LoVo (cell line): ENCODE measurements at regions not wholly inside any gene's neighbourhood (a gene's known extent, or its start where the extent isn't known, plus 50 kb on each side); places are given as distances from the start of the nearest gene placed in this dataset.

Source experiments
- DNase-seq: peaks from one replicate; pipeline ENCODE4 v3.0.0-alpha.2; 2016; ENCODE audit warnings: low spot score

DNA sequence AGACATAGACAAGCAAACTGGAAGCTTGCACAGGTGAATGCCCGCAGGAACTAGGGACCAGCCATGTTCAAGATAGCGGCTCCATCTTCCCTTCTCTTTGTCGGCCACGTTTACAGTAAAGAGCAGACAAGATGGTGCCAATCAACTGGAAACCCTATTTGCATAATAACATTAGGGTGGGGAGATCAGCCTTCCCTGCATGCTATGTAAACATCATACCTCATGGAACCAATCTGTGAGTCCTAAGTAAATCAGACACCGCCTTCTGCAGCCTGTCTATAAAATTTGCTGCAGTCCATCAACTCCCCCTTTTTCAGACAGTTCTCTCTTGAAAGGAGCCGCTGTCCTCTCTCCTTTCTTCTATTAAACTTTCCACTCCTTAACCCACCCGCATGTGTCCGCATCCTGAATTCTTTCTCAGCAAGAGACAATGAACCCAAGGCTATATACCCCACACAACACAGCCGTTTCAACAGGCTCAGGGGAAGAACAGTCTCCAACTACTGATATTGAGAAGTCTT lies 384.4 kb downstream of the EIPR1 start:
- DNase-seq, result no peak

DNA sequence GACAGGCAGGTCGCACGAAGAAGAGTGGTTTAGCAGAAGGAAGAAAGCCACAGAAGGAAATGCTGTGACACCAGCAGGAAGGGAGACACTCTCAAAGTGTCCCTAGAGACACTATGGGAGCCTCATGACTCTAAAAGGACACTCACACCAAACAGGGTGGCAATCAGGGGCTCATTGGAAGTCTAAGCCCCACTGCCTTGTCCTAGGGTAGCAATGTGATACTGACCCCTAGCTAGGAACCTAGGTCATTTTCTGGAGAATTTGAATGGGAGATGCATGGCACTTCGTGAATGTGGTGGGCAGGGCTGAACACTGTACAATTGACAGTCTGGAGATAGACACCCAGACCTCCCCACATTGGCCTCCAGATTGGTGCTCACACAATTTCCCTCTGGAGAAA lies 385.0 kb downstream of the EIPR1 start:
- DNase-seq, result no peak

DNA sequence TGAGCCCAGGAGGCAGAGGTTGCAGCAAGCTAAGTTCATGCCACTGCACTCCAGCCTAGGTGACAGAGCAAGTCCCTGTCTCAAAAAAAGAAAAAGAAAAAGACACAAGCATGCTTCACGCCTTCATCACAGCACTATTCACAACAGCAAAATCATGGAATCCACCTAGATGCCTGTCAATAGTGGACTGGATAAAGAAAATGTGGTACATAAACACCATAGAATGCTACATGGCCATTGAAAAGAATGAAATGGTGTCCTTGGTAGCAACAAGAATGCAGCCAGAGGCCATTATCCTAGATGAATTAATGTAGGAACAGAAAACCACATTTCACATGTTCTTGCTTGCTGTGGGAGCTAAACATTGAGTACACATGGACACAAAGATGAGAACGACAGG lies 392.6 kb downstream of the EIPR1 start:
- DNase-seq, result no peak

DNA sequence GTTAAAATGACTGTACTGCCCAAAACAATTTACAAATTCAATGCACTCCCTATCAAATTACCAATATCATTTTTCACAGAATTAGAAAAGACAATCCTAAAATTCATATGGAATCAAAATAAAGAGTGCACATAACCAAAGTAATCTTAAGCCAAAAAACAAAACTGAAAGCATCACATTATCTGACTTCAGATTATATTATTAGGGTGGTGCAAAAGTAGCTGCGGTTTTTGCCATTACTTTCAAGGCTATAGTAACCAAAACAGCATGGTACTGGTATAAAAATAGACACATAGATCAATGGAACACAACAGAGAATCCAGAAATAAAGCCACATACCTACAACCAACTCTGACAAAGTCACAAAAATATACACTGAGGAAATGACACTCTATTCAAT lies 396.6 kb downstream of the EIPR1 start:
- DNase-seq, result no peak

DNA sequence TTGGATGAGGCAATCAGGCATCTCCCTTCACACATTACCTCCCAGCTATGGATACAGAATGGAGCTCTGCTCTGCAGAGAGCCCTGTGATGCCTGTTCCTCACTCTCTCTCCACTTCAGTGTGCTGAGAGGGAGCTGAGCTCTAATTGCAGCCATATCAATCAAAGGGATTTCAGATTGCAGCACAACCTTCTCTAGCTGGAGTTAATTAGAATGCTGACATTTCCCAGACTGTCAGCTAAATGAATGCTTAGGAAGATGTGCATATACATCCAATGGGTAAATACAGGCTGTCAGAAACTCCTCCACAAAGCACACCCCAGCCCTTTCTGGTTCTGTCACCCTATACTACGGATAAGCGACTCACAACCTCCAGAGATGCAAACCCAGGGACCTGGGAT lies 402.6 kb downstream of the EIPR1 start:
- DNase-seq, result no peak

DNA sequence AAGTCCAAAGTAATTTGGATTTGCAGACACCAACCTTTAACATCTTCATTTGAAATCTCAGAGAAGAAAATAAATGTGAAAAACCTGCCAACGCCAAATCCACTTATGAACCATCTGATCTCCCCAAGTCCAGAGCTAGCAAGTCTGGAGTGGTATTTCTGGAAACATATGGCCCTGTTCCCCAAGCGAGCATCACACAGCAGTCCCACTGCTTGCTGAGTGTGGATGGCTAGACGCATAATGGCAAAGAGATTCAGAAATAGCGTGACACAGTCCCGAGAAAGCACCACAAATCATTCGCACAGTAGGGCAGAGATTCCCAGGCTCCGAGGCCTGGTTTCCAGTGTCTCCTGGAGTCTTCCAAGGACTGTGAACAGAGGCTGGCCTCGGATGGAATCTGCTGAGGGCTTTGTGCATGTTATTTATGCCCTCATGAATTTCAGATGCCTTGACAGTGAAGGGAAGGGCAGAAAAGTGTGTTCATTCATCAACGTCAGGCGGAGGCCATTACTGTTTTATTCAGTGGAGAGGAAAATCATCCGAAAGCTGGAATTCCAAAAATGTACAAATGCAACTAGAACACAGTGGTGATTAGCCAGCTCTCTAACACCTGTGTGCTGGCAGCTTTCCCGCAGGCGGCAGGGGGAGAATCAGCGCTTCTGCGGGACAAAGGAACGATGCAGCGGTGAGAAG lies 417.0 kb downstream of the EIPR1 start:
- DNase-seq, result no peak

DNA sequence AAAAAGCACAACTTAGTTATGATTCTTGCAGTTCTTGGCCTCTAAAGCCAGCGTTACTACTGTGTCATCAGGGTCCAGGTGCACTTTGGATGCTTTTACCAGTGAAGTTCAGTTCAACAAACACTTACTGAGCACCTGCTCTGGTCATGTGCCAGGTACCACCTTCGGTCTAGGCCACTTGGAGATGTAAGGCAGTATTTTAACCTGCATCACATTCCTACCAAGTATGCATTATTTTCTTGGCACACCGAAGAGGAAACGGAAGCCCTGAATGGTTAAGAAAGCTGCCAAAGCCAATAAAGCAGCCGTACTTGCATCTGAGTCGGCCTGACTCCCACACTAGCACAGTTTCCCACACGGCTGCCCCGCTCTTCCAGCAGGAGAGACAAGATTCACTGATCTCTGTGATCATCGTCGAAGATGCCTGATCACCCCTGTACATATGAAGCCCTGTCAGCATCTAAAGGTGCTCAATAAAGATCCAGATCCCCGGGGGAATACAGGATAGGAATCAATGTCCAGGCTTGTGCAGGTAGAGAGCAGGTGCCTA lies 427.1 kb downstream of the EIPR1 start:
- DNase-seq, result no peak

DNA sequence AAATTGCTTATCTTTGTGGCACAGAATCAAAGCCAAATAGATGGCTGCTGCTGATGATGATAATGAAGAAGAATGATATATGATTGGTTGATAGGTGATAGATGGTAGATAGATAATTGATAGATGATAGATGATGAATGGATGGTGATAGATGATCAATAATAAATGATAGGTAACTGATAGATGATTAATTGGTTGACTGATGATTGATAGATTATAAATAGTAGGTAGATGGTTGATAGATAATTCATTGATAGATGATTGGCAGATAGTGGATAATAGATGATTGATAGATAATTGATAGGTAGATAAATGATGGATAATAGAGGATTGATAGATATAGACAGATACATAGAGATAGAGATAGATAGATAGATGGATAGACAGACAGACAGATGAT lies 430.2 kb downstream of the EIPR1 start:
- no peak for DNase-seq

DNA sequence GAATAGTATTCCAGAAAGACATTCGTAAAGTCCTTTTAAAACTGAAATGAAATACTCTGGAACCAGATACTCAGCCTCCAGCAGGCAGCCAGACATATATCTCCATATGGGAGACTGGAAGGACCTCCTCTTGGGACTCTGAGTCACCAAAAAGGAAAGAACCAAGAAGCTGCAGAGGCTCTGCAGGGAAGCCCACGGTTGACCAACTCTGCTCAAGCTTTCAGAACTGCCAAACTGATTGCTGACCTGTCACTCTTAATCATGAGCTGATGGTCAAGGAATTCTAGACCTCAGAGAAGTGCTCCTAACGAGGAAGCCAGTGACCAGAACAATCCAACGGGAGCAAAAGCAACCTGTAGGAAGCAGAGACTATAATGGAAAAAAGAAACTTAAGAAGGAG lies 434.7 kb downstream of the EIPR1 start:
- no peak for DNase-seq

DNA sequence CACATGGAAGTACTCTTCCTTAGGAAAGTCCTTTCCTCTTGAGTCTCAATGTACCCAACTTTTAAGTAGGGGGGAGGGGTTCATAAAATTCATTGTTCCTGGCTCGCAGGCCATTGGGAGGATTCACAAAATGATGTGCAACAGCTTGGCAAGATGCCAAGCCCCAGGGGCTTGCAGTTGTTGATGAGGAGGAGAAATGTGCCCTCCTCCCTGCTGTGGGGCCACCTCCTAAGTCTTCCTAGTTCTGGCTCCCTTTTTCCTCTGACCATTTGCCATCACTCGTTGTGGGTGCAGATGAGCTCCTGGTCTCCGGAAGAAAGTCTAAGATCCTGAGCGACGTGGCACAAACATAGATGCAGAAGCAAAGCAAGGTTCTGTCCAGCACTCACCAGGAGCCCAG lies 435.4 kb downstream of the EIPR1 start:
- no peak for DNase-seq

DNA sequence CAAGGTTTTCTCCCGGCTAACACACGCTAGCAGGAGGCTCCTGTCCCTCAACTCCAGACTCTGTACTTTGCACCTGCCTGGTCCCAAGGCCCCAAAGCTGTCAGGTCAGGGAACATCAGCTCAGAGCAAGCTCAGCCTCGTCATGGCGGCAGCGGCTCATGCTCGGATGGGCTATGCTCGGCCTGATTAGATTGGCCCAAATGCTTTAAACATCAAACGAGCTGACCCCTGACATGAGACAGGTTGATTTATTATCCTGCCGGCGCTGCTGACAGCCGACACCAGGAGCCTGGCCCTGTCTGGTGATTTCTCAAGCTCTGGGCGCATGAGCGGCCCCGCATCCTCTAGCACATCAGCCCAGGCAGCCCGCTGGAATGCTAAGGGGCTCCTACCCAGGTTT lies 436.4 kb downstream of the EIPR1 start:
- no peak for DNase-seq

DNA sequence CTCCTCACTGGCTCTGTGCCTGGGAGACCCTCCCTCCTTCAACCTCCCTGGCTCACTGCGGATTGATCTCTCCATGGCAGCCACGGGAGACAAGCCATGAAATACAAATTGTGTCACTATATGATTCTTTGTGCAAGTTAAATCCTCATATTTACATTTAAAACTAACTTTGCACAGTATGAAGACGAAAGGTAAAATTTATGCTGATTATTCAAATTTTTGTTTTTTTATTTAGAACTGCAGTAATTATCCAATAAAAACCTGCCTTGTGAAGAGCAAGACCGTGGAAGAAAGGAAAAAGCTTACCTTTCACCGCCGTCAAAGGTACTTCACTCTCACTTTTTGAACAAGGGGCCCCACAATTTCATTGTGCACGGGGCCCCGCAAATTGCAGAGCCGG lies 436.9 kb downstream of the EIPR1 start:
- no peak for DNase-seq

DNA sequence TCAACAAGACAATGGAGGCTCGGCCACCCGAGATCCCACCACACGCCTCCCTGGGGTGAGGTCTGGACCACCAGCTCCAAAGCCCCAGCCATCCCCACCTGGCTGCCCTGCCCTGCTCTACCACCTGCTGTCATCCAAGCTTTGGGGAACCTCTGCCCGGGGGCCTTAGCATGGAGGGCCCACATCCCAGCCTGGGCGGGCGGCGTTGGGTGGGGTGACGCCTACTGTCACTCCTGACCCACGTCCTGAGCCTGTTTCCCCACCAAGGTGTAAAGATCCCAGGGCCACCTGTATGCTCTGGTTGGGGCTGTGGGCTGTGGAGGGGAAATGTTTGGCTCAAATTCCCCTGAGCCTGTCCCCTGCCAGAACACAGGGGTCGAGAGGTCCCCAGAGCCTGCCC lies 437.6 kb downstream of the EIPR1 start:
- DNase-seq, result no peak

DNA sequence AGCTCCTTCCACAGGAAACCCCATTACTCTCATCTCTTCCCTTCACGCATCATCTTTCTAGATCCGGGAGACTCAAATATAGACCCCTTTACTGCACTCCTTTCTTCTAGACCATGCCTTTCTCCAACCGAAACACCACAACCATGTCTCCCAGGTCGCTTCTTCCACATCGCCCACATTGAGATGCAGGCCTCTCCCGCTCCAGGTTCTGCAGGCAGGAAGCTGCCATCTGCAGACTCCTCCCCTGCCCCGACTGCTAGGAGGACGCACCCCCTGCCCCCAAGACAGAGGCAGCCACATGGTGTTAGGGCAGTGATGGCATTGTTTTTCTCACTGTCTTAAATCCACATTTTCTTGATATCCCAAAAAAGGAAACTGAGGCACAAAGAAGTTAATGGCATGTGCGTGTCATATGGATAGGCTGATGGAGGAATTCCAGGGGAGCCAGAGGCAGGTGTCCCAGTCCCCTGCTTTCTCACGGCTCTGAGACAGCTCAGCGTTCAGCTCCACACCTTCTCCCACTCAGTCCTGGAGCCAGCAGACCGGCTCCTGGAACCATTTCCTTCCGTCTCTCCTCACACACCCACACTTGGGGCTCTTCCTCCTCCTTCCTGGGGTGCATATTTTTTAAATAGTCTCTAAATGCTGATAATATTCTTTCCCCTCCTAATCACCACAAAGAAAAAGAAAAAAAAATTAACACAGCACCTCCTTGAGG lies 438.4 kb downstream of the EIPR1 start:
- no peak for DNase-seq

DNA sequence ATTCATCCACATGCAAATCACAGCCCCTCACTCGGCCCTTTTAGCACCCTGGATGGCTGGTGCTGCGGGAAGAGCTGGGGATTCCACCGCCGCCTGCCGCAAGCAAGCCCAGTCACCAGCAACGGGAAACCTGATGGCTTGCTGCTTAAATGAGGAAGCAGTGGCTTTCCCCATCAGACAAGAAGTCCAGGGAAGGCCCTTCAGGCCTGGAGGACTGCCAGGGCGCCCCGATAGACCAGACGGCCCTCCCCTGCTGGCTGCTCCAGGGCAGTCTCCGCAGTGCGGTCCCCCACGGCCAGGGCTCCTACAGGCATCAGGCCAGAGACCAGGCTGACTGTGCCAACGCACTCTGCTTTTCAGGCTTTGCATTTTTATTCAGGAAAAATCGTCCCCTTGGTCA lies 439.1 kb downstream of the EIPR1 start:
- no peak for DNase-seq

DNA sequence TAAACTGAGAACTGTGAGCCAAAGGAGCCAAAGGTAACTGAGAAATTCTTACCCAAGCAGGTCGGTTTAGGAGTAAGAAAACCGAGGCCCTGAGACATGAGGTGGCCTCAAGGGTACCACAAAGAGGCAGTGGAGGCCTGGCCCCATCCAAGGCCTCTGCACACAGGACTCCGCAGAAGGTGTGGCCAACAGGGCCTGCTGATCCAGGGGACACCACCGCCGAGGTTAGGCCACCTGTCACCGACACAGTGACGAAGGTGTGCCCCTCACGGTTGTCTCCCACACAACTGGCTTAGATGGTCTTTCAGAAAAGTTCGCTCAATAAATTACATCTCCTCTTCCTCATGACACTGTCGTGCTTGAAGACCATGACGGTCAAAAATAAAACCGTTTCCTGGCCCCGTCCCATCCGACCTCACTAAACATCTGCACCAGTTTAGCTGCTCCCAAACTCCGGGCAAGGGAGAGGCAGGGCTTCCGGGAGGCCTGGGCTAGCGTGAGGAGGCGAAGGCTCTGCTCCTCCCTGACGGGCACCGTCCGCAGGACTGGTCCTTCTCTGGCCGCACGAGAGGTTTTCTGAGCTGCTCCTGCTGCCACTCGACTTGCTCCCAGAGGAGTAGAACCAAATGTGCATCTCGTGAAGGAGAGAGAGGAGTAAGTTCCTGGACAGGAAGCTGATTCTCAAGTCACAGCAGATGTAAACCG lies 442.0 kb downstream of the EIPR1 start:
- DNase-seq, result no peak

DNA sequence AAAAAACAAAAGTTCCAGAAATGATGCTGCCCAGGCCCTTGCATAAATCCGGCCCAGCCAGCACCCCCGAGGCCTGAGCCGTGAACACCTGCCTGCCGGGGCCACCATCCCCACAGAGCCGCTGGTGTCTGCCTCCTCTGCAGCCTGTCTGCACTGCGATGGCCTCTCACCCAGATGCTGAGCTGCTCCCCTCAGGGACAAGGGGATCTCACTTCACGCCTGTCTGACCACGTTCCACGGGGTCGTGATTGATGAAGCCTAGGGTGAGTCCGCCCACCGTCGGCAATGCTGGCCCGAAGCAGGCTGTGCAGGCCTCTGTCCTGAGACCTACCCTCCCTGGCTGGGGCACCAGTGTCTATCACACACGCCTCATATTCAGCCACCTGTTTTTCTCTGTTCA lies 444.2 kb downstream of the EIPR1 start:
- no peak for DNase-seq

DNA sequence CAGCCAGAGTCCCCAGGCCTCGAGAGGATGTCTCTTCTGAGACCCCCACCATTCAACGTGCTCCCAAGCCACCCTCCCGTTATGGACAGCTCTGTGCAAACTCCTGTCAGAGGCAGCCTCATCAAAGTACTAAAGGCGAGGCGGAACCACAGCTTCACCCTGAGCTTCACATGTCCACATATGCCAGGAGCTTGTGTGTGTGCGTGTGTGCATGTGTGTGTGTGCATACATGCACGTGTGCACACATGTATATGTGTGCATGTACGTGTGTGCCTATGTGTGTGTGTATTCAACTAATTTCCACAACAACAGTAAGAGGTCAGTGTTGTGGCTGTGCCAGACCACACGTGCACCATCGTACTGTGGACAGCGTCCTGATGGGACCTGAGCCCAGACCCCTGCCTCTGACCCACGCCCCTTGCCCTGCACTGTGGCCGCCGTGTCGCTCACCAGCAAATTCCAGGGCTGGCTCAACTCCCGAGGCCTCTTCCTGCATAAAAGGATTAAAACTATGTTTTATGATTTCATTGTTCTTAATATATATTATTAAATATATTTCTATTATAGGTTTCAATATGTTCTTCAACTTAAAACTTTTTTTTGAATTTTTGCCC lies 444.8 kb downstream of the EIPR1 start:
- no peak for DNase-seq

DNA sequence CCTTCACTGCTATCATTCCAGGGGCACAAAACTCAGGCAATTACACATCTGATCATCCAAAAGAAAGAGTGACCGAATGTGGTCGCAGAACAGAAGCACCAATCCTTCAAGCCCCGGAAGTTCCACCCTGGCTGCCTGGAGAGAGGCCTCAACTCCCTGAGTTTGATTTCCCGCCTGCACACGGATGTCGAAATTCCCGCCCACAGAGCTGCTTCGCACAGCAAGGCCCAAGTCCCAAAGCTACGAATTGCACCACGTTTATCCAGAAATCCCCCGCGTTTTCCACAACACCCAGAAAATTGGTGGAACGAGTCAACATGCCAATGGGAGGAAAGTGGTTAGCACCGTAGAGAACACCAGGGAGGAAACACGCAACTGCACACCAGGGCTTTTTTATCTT lies 445.4 kb downstream of the EIPR1 start:
- no peak for DNase-seq

DNA sequence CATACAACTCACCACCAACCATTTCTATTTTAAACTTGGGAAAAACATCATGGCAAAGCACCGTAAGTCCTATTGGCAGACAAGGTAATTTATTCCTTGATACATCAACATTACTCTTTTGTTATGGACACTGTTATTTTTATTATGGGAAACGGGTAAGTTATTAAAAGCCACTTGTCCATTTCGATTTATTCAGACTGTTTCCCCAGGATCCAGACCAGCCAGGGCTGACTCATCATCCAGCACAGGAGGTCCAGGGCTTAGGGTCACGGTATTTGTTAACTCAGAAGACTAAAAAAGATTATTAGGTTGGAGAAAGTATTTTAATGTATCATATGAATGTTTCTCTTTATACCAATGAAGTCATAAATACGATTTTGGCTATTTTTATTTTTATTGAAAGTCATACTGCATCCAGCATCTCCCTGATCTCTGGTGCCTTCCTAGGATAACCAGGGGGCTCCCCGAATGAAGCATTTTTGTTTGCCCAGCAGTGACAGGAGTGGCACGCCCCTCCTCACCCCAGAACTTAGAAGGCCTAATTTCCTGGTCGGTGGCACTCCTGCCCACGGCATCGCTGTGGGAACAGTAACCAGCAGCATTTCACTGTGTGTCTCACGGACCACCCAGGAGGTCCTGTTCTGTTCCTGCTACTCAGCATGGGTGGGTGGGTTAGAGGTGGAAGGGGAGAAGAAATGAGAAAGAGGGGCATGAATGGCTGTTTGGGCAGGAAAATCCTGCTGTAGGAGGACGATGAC lies 446.1 kb downstream of the EIPR1 start:
- no peak for DNase-seq

DNA sequence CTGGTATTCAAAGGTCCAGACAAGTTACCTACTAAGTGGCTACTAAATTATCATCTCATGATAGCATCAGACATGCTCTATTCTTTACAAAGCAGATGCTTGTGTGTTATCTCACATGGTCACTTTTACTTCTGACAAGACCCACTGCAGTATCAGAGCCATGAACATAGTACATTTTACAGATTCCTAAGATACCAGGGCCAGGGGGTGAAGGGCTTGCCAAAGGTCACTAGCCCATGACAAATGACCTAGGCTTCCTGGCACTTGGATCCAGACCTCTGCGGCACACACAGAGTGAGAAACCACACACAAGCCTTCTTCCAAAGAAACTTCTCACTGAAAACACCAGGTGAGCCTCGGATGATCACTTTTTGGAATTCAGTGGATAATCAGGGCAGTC lies 446.8 kb downstream of the EIPR1 start:
- DNase-seq, result no peak

DNA sequence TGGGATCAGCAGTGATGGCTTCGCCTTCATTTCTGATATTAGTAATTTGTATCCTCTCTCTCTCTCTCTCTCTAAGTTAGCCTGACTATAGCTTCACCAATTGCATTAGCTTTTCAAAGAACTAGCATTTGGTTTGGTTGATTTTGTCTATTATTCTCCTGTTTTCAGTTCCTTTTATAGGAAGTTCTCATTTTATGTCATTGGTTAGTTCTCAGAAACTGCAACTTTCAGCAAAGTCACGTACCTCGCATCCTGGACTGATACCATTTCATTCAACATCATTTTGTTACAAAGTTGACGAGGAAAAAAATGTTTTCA lies 450.8 kb downstream of the EIPR1 start:
- DNase-seq, result no peak
